DND-41 (cell line): ENCODE measurements at regions not wholly inside any gene's neighbourhood (a gene's known extent, or its start where the extent isn't known, plus 50 kb on each side); places are given as distances from the start of the nearest gene placed in this dataset.

ENCODE experiments used
- EZH2 ChIP-seq: IDR thresholded peaks from 3 replicates; pipeline ENCODE4 v1.6.1; 2012; ENCODE audit warnings: borderline replicate concordance, low read depth, mild to moderate bottlenecking, moderate library complexity, low read length, inconsistent platforms; ENCODE audit not compliant: severe bottlenecking
- TF ChIP-seq, protein P1 (sequence below): IDR thresholded peaks from 2 replicates; pipeline ENCODE4 v1.5.1; 2012; ENCODE audit warnings: borderline replicate concordance, low read length, moderate library complexity, mild to moderate bottlenecking; ENCODE audit not compliant: poor library complexity, severe bottlenecking; ENCODE audit errors: extremely low read depth

GRCh38 chr9:78865737-78866136 is 568.8 kb downstream of the PSAT1 start:
- TF ChIP-seq, protein P1, sequence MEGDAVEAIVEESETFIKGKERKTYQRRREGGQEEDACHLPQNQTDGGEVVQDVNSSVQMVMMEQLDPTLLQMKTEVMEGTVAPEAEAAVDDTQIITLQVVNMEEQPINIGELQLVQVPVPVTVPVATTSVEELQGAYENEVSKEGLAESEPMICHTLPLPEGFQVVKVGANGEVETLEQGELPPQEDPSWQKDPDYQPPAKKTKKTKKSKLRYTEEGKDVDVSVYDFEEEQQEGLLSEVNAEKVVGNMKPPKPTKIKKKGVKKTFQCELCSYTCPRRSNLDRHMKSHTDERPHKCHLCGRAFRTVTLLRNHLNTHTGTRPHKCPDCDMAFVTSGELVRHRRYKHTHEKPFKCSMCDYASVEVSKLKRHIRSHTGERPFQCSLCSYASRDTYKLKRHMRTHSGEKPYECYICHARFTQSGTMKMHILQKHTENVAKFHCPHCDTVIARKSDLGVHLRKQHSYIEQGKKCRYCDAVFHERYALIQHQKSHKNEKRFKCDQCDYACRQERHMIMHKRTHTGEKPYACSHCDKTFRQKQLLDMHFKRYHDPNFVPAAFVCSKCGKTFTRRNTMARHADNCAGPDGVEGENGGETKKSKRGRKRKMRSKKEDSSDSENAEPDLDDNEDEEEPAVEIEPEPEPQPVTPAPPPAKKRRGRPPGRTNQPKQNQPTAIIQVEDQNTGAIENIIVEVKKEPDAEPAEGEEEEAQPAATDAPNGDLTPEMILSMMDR: no peak
- TF ChIP-seq EZH2: no peak
